B cell (primary cell): ENCODE measurements at regions not wholly inside any gene's neighbourhood (a gene's known extent, or its start where the extent isn't known, plus 50 kb on each side); places are given as distances from the start of the nearest gene placed in this dataset.

Experiments
- CTCF ChIP-seq: fragments of 200-600 bp; IDR thresholded peaks from one replicate; pipeline ENCODE4 v1.8.0; 2022; ENCODE audit warnings: antibody characterized with exemption, mild to moderate bottlenecking
- EZH2 ChIP-seq: IDR thresholded peaks from 2 replicates; pipeline ENCODE4 v1.6.1; 2012; ENCODE audit warnings: borderline replicate concordance, low read depth, mild to moderate bottlenecking, moderate library complexity, low read length; ENCODE audit not compliant: insufficient read depth, poor library complexity, severe bottlenecking

- TF ChIP-seq CTCF (no peak), EZH2 (no peak)
Measured at GRCh38 chr13:87198371-87198770, 472.8 kb upstream of the SLITRK5 start.
